Endothelial cell (in vitro differentiated cells): ENCODE measurements at regions not wholly inside any gene's neighbourhood (a gene's known extent, or its start where the extent isn't known, plus 50 kb on each side); places are given as distances from the start of the nearest gene placed in this dataset.
"Not testable (repeated sequence)": the region's sequence is repeated elsewhere in the genome, so short reads cannot be mapped to it uniquely, and the experiment has no call there.

Source experiments
- DNase-seq: peaks from one replicate; pipeline ENCODE4 v3.0.0; 2021; ENCODE audit warnings: low spot score
- H3K27ac Mint-ChIP-seq: one replicate; pipeline ENCODE4 v1.8.0; 2021; ENCODE audit warnings: mixed read lengths, inconsistent platforms; ENCODE audit not compliant: unreplicated experiment
- H3K27me3 Mint-ChIP-seq: one replicate; pipeline ENCODE4 v1.8.0; 2021; ENCODE audit warnings: mild to moderate bottlenecking, moderate library complexity, mixed read lengths, inconsistent platforms; ENCODE audit not compliant: unreplicated experiment
- H3K36me3 Mint-ChIP-seq: one replicate; pipeline ENCODE4 v1.8.0; 2021; ENCODE audit warnings: mild to moderate bottlenecking, low read depth, mixed read lengths, inconsistent platforms; ENCODE audit not compliant: unreplicated experiment
- H3K4me1 Mint-ChIP-seq: one replicate; pipeline ENCODE4 v1.8.0; 2021; ENCODE audit warnings: mild to moderate bottlenecking, mixed read lengths, inconsistent platforms; ENCODE audit not compliant: unreplicated experiment
- H3K4me3 Mint-ChIP-seq: one replicate; pipeline ENCODE4 v1.8.0; 2021; ENCODE audit warnings: mild to moderate bottlenecking, mixed read lengths, inconsistent platforms; ENCODE audit not compliant: unreplicated experiment
- H3K9me3 Mint-ChIP-seq: one replicate; pipeline ENCODE4 v1.8.0; 2021; ENCODE audit warnings: mixed read lengths, inconsistent platforms; ENCODE audit not compliant: unreplicated experiment
- CTCF ChIP-seq: fragments of 200-600 bp; sonication (generic); IDR thresholded peaks from one replicate; pipeline ENCODE4 v1.5.0; 2021; ENCODE audit warnings: antibody characterized with exemption; ENCODE audit not compliant: unreplicated experiment

GRCh38 chr3:18177271-18177670 is 247.9 kb downstream of the SATB1 start:
- Mint-ChIP-seq H3K9me3 (no peaks in the 10 kb centered on the region), H3K4me3 (no peak overlapping the region), H3K4me1 (no peaks in the 10 kb centered on the region), H3K36me3 (no peaks in the 10 kb centered on the region), H3K27ac (no peak overlapping the region), H3K27me3 (no peaks in the 10 kb centered on the region)
- TF ChIP-seq CTCF = no peak
- no peak for DNase-seq

- not testable (repeated sequence) for H3K36me3 Mint-ChIP-seq, H3K4me1 Mint-ChIP-seq, H3K27me3 Mint-ChIP-seq, H3K27ac Mint-ChIP-seq, DNase-seq, H3K9me3 Mint-ChIP-seq, H3K4me3 Mint-ChIP-seq
Observed at GRCh38 chr3:18173891-18174290, 251.2 kb downstream of the SATB1 start.

- Mint-ChIP-seq H3K27me3 (no peaks in the 10 kb centered on the region), H3K27ac (no peak overlapping the region), H3K4me1 (peaks cover 5% of the 10 kb centered on the region), H3K9me3 (no peaks in the 10 kb centered on the region), H3K36me3 (no peaks in the 10 kb centered on the region), H3K4me3 (no peak overlapping the region)
- TF ChIP-seq CTCF = no peak
- DNase-seq = no peak
Observed at GRCh38 chr3:18159681-18160080, 265.5 kb downstream of the SATB1 start.

GRCh38 chr3:18153571-18154173 is 271.5 kb downstream of the SATB1 start:
- Mint-ChIP-seq H3K27me3 (no peaks in the 10 kb centered on the region), H3K9me3 (no peaks in the 10 kb centered on the region), H3K27ac (no peak overlapping the region), H3K36me3 (no peaks in the 10 kb centered on the region), H3K4me3 (no peak overlapping the region), H3K4me1 (no peaks in the 10 kb centered on the region)
- DNase-seq = no peak
- TF ChIP-seq CTCF = no peak

- DNase-seq = no peak
- Mint-ChIP-seq H3K36me3 (no peaks in the 10 kb centered on the region), H3K27ac (no peak overlapping the region), H3K27me3 (no peaks in the 10 kb centered on the region), H3K4me1 (no peaks in the 10 kb centered on the region), H3K9me3 (no peaks in the 10 kb centered on the region), H3K4me3 (no peak overlapping the region)
- no peak for TF ChIP-seq CTCF
Observed at GRCh38 chr3:18151199-18151598, 273.9 kb downstream of the SATB1 start.
